GM19452 (cell line): ENCODE measurements at regions not wholly inside any gene's neighbourhood (a gene's known extent, or its start where the extent isn't known, plus 50 kb on each side); places are given as distances from the start of the nearest gene placed in this dataset.

Experiments used
- ATAC-seq: cut with Tn5 transposase; IDR thresholded peaks from one replicate; pipeline ENCODE4 v1.9.1; 2021; ENCODE audit not compliant: unreplicated experiment

GRCh38 chr2:41736105-41736567, 311.7 kb upstream of the PKDCC start:
- peak; percentile 90 for ATAC-seq

DNA sequence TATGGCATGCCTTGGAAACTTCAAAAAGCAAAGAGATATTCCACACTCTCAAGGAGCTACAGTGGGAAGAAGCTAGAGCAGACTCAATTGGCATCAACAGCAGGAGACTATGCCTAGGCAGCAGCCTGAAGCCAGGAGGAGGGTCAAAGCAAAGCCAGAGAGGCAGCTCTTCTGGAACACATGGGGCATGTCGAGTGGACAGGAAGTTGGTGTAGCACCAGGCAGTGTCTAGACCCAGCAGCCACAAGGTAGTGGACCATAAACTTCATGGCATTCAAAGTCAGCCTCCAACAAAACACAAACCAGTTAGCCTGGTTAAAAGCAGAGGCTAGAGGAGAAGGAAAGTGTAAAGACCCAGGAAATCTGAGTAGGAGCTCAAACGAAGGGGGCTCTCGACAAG, 311.2 kb upstream of the PKDCC start:
- ATAC-seq, result peak; percentile 42

DNA sequence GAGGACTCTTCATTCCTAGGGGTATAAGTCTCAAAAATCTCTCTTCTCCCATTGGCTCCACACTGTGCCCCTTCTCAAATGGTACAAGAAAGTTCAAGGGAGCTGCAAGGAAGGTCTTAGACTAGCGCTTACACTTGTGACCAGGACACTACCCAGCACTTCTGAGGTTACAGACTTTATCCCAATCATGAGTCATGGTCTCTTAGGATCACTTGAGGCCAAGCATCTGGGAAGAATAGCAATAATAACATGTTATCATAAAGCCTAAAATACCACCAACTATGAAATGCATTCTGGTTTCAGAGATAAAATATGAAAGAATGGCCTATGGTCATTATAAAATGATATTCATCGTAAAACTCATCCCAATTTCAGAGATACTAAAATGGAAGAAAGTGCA, 309.9 kb upstream of the PKDCC start:
- ATAC-seq, result no peak

DNA sequence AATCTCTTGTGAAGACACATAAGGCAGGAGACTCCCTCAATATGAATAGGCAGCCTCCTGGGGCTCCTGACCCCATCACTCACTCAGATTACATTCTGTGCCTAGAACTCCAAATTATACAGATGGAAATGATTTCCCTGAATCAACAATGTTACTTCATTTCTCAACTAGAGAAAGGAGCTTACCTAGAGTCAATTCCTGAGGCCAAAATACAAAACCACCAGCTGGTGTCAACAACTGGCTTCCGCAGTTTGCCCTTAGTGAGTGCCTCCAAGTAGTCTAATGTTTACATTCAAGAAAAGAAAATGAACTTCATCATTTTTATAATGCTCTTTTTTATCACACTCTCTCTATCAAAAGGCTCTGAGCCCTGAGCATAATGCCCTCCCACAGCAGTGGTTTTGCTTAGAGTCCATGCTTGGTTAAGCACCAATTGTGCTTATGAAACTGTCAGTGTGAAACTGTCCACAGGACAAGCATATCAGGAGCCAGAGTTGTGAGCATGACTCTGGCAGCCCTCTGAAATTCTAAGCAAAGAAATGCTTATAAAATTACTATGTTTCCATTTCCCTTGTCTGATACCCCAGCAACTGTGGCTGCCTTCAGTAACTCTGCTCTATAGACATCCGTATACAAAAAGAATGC, 305.7 kb upstream of the PKDCC start:
- ATAC-seq, result peak; percentile 93

GRCh38 chr2:41743324-41743723, 304.5 kb upstream of the PKDCC start:
- ATAC-seq, result no peak

DNA sequence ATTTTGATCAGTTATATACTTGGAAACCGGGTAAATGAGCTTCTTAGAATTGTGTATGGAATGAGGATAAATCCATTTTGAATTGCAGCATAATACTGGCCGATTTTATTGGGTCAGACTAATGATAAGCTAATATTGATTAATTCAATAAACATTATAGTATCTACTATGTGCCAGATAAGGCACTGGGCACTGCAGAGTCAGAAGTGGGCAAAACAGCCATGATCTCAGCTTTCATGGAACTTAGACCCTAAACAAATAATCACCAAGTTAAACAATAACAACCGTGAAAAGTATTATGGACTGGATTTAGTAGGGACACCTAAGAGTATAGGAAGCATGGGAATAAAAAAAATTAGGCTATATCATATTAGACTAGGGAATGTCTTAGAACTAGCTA, 297.0 kb upstream of the PKDCC start:
- no peak for ATAC-seq

DNA sequence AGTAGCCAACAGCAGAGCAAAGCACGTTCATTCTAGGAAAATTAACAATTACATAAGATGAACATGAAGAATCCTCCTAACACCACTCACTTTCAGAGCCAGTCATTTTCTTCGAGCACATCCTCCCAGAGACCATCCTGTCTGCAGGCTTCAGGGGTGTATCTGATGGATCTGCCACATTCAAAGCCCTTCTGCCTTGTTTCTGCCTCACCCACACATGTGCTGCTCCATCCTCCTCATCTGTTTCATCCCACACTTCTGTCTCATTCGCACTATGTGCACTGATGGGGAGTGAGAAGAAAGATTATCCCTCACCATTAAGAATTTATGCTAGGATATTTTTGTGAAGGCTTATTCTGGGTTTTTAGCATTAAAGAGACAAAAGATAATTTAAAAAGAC, 287.9 kb upstream of the PKDCC start:
- ATAC-seq, result no peak

DNA sequence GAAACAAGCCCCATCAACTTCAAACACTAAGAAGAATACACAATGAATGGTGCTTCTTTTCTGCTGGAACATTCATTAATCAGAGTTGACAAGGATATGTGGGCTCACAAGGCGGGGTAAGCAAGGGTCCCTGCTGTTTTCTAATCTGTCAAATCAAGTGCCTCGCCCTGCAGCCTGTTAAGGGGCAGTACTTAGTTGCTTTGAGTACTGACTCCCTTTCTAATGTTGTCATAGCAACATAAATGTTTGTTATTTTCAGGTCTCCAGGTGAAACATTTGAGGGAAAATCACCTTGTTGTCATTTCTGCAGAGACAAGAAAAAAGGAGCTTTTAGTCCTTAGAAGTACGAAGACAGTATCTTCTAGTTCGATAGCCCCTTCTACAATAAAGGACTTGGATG, 284.7 kb upstream of the PKDCC start:
- no peak for ATAC-seq

- no peak for ATAC-seq
Observed at GRCh38 chr2:41764131-41764530, 283.7 kb upstream of the PKDCC start.

DNA sequence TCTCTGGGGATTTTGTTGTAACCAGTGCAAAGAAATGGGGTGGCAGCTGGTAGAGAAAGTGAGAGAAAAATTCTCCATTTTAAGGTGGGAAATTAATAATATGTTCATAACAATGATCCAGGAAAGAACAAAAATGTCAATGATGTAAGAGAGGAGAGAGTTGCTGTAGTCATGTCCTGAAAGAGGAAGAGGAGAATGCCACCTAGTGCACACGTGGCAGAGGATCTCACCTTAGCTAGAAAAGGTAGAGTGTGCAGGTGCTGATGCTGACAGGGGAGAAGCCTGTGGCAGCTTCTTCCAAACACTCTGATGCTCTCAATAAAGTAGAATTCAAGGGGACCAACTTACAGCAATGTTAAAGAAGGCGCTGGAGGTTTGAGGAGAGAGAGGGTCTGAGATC, 282.9 kb upstream of the PKDCC start:
- ATAC-seq, result no peak

DNA sequence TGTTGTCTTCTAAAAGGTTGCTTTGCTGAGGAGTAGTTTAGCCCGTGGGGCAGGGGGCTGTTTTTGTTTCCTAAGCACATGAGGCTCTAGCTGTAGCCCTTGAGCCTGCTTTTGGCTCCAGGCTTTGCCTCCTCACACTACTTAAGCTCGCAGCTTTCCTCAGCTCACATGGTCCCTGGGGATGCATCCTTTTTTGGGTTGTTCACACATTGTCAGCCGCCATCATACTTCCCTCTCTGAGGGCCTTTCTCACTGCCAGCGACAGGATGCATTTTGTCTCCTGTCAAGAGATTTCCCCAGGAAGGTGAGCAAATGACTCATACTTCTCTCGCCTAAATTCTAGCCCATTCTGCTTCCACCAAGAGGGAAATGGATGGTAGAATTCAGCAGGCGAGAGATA, 279.5 kb upstream of the PKDCC start:
- ATAC-seq, result no peak

GRCh38 chr2:41771710-41772109, 276.1 kb upstream of the PKDCC start:
- ATAC-seq, result no peak

DNA sequence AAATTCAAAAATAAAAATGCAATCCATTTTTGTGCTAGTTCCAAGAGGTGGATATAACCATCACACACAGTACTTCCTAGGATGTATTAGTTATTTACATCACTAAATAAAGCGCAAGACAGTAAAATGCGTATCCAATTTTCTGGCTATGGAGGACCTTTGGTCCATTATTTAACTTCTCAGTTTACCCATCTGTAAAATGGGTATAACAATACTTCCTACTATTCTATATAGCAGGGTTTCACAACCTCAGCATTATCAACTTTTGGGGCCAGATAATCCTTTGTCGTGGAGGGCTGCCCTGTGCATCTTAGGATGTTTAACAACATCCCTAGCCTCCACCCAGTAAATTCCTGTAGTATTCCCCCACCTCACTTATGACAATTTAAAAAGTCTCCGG, 275.1 kb upstream of the PKDCC start:
- ATAC-seq, result no peak

DNA sequence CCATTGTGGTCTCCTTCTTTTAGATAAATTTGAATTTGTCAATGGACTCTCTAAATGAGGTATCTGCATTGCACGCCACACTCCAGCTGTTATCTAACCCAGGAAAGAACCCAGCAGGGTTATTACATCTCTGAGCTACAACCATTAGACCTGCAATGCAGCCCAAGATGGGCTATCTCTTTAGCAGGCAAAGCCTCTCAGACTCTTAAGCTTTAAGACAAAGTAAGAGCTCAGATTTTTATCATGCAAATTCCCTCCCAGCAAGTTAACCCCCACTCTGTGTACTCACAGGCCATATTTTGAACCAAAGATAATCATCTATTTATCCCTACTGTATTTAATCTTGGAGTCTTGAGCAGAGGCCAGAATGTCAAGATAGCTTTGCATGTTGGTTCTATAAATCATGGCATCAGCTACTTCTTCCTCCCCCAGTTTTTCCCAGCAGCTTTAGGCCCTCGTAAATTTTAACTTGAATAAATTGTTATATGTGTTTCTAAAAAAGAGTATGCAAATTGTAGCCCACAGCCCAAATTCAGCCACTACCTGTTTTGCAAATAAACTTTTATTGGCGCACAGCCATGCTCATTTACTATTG, 273.7 kb upstream of the PKDCC start:
- no peak for ATAC-seq

GRCh38 chr2:41775366-41776025, 272.3 kb upstream of the PKDCC start:
- ATAC-seq, result no peak

GRCh38 chr2:41779888-41780287, 267.9 kb upstream of the PKDCC start:
- no peak for ATAC-seq

DNA sequence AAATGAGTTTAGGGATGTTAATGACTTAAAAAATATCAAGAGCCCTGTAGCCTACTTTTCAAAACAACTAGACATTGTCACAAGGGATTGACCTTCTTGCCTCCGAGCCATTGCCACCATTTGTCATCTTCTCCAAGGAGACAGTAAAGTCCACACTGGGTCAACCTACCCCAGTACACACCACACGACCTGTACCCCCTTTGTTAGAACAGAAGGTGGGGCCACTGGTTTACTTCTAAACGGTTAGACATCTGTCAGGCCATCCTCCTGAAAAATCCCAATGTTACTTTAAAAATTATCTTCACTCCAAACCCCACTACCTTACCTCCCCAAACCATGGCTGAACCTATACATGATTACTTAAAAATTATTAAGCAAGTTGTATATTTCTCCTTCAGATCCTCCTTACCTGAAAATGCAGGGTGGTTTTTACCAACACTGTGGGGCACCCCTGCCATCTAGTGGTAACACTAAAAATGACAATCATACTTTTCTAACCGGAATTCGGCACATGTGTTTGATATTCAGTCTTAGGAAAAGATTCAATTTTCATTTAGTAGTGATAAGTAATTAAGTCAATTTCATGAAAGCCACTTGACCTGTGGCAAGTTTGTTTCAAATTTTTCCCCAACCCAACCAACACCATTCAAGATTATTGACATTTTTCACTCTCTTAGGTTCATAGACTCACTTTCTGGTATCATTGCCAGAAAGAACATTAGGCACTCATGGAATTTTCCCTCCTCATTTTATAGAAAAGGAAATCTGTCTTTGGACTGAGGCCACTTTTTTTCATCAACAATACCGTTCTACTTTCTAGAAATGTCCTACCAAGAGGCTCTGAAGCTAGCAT, 265.3 kb upstream of the PKDCC start:
- no peak for ATAC-seq

DNA sequence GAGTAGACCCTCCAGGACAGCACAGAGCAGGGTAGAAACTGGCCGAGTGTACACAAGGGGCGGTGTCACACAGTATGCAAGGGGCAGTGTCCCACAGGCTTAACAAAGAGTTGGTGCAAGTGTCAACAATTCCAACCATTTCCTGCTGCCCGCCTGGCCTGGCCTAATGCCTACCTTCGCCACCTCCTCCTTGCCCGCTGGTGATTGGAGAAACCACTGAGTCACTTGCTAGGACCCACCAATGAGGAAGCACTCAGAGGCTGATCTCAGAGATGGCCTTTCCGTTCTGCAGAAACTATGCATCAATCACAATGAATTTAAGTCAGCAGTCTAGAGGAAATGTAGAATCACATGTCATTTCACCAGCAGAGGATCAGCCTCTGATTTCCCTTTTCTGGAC, 263.3 kb upstream of the PKDCC start:
- ATAC-seq, result no peak

- no peak for ATAC-seq
Observed at GRCh38 chr2:41785251-41786022, 262.4 kb upstream of the PKDCC start.

DNA sequence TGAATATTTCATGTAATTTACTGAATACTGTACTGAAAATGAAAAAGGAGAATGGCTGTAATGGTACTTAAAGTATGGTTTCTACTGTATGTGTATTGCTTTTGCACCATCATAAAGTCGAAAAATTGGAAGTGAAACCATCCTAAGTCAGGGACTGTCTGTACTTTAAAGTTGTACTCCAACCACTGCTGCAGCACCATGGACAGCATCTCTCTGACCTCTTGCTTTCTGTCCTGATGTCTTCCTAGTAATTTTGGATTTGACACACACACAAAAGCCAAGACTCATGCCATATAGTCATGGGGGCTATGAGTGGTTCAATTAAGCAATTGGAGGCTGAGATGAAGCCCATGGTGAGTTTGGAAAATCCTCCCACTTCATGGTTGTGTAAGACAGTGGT, 256.3 kb upstream of the PKDCC start:
- no peak for ATAC-seq

DNA sequence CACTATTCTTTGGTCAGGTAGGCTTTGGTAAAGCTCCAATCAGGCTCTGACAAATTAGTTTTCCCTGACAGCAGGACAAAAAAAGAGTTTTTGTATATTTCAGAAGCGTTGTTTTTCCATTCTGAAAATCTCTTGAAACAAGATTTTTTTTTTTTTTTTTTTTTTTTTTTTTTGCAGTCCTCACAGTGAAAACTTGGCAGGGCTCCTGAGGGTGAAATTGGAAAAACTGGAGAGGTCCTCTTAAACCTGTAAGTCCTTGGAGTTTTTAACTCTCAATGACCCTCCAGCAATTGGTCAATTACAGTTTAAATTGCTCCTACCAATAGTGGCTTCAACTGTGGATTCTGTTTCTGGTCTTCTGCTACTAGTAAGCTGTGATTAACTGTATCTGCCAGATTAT, 244.5 kb upstream of the PKDCC start:
- no peak for ATAC-seq
